ENCODE measurements at regions not wholly inside any gene's neighbourhood (a gene's known extent, or its start where the extent isn't known, plus 50 kb on each side); places are given as distances from the start of the nearest gene placed in this dataset.

- no peak for TF ChIP-seq CTCF (IDR thresholded peaks at IDR 0.05; ENCODE audit: low read depth, low read length, poor library complexity, severe bottlenecking)
- TF ChIP-seq EZH2phosphoT487 (IDR thresholded peaks at IDR 0.05; ENCODE audit: borderline replicate concordance, low read length), result no peak
Measured at GRCh38 chr3:64336488-64336887, 111.2 kb upstream of the PRICKLE2 start.
